ENCODE measurements at regions not wholly inside any gene's neighbourhood (a gene's known extent, or its start where the extent isn't known, plus 50 kb on each side); places are given as distances from the start of the nearest gene placed in this dataset.

- DNase-seq (ENCODE audit: extremely low spot score): no peak
- ChIA-PET POLR2A (no interaction called here), CTCF (no interaction called here)
- TF ChIP-seq CTCF (IDR thresholded peaks at IDR 0.05; ENCODE audit: control extremely low read depth, extremely low read depth, low read depth, missing control alignments): no peak
Observed at GRCh38 chr10:78894841-78895195, 173.9 kb upstream of the ZMIZ1 start.

- POLR2A ChIA-PET: no interaction called here
- no peak for DNase-seq (ENCODE audit: extremely low spot score)
- no peak for TF ChIP-seq CTCF (IDR thresholded peaks at IDR 0.05; ENCODE audit: control extremely low read depth, extremely low read depth, low read depth, missing control alignments)
- CTCF ChIA-PET: interaction anchor here (1.2 kb wide), 1 partner anchor 14 kb away, joined by 3 read pairs; no protein-coding TSS in a partner anchor
Observed at GRCh38 chr10:78895469-78895868, 173.3 kb upstream of the ZMIZ1 start.

- ChIA-PET CTCF (interaction anchor here (1.2 kb wide), 1 partner anchor 13 kb away, joined by 3 read pairs; no protein-coding TSS in a partner anchor), POLR2A (no interaction called here)
- no peak for TF ChIP-seq CTCF (IDR thresholded peaks at IDR 0.05; ENCODE audit: control extremely low read depth, extremely low read depth, low read depth, missing control alignments)
- DNase-seq (ENCODE audit: extremely low spot score): no peak
Observed at GRCh38 chr10:78896159-78896928, 172.4 kb upstream of the ZMIZ1 start.

GRCh38 chr10:78898341-78899097 is 170.2 kb upstream of the ZMIZ1 start:
- TF ChIP-seq CTCF (IDR thresholded peaks at IDR 0.05; ENCODE audit: control extremely low read depth, extremely low read depth, low read depth, missing control alignments): no peak
- CTCF ChIA-PET: no interaction called here

GRCh38 chr10:78899098-78899754 is 169.5 kb upstream of the ZMIZ1 start:
- no peak for DNase-seq (ENCODE audit: extremely low spot score)
- CTCF ChIA-PET: no interaction called here
- TF ChIP-seq CTCF (IDR thresholded peaks at IDR 0.05; ENCODE audit: control extremely low read depth, extremely low read depth, low read depth, missing control alignments): no peak
- POLR2A ChIA-PET: no interaction called here

More at GRCh38 chr10:78898341-78899097, 170.2 kb upstream of the ZMIZ1 start:
- POLR2A ChIA-PET: no interaction called here
- DNase-seq (ENCODE audit: extremely low spot score): no peak

GRCh38 chr10:78899996-78900714 is 168.6 kb upstream of the ZMIZ1 start:
- no peak for TF ChIP-seq CTCF (IDR thresholded peaks at IDR 0.05; ENCODE audit: control extremely low read depth, extremely low read depth, low read depth, missing control alignments)
- no peak for DNase-seq (ENCODE audit: extremely low spot score)
- ChIA-PET POLR2A (no interaction called here), CTCF (no interaction called here)

All from GM10248 (cell line).